ENCODE measurements at regions not wholly inside any gene's neighbourhood (a gene's known extent, or its start where the extent isn't known, plus 50 kb on each side); places are given as distances from the start of the nearest gene placed in this dataset.
A peak's percentile ranks its signal among the peaks of the same experiment; 100 is the strongest.

DNA sequence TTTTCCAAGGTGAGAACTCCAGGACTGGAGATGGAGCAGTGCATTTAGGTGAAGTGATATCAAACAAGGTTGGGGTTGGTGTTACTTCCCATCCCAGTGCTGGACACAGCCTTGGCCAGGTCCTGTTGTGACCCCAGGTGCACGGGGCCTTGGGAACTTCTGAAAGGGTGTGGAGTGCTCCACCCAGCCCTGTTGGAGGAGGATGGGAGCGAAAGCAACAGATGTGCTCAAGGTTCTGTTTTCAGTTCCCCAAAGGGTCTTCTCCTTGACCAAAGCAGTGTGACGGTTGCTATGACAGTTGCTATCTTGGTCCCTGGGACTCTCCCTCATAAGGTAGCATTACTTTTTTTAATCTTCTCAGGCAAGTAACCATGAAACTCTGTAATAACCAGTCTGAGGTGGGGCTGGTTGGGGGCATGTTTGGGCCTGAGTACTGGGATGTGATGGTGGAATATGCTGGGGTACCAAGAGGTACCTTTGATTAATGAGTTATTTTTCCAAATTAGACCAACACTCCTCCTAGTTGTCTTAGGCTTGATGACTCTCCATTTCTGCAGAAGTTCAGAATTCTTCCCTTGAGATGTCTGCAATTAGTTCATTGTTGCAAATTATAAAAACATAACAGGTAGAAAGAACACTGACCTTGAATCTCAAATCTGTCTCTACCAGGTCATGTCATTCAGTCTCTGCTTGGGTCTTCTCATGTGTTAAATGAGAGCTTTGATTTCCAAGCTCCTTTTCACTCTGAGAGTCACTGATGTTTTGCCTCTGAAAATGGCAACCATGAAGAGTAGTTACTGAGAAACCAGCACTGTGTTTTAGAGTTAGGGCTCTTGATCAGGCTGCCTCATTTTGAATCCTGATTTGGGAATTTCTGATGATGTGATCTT is 154.5 kb downstream of the RPIA start:
- POLR2A ChIA-PET: no interaction called here
- CTCF ChIA-PET: no interaction called here
- no TSS peak for BruUV-seq (replicated peaks)
- in situ Hi-C loops (cut with MboI): no loop called here
- Histone ChIP-seq H3K36me3 (ENCODE audit: control insufficient read depth in 2 of 2, insufficient read depth in 2 of 2, low read length in 1 of 2) (no peaks in the 10 kb centered on the region), H3K27ac (ENCODE audit: control insufficient read depth, insufficient read depth) (peak overlapping the region; percentile 63), H3K27me3 (replicated peaks in 1 of 2; ENCODE audit: control insufficient read depth in 2 of 2, insufficient read depth in 2 of 2, low read length in 1 of 2) (no peaks in the 10 kb centered on the region), H3K4me3 (no peak overlapping the region), H3K9ac (ENCODE audit: control insufficient read depth, insufficient read depth, low read length) (no peak overlapping the region), H4K20me1 (ENCODE audit: control insufficient read depth, insufficient read depth) (no peaks in the 10 kb centered on the region), H2AFZ (ENCODE audit: control insufficient read depth, low read depth, low read length) (no peak overlapping the region), H3K9me3 (replicated peaks; ENCODE audit: control insufficient read depth, insufficient read depth, low read length) (no peaks in the 10 kb centered on the region), H3K4me1 (ENCODE audit: control insufficient read depth, insufficient read depth, low read length) (no peaks in the 10 kb centered on the region), H3K79me2 (ENCODE audit: control insufficient read depth, insufficient read depth, low read length) (no peaks in the 10 kb centered on the region), H3K4me2 (ENCODE audit: control insufficient read depth, insufficient read depth) (no peak overlapping the region)
- no peak for FAIRE-seq
- DNase-seq (ENCODE audit: low read depth, low spot score): no peak
- 0% methylated on average over 3 of the region's 3 CpGs for WGBS (ENCODE audit: insufficient coverage, insufficient replicate concordance, low lambda C conversion rate, missing lambda C conversion rate)
- SMC1A ChIA-PET (ENCODE audit: uncharacterized antibody, unreplicated experiment): no interaction called here
- RAD21 ChIA-PET (ENCODE audit: unreplicated experiment): no interaction called here
- ATAC-seq: no peak
- intact Hi-C loops (cut with micrococcal nuclease; ENCODE audit: unreplicated experiment): no loop called here
- TF ChIP-seq PAX5 (IDR thresholded peaks at IDR 0.05; ENCODE audit: borderline replicate concordance, low read depth, low read length) (peak; percentile 87; the same call in 1 of the 2 replicates), GATAD2B (conservative IDR thresholded peaks at IDR 0.05; ENCODE audit: low read depth) (no peak), NFYA (IDR thresholded peaks at IDR 0.05; ENCODE audit: borderline replicate concordance, low read depth, low read length) (no peak), ATF7 (IDR thresholded peaks at IDR 0.05; ENCODE audit: low read depth) (no peak)

DNA sequence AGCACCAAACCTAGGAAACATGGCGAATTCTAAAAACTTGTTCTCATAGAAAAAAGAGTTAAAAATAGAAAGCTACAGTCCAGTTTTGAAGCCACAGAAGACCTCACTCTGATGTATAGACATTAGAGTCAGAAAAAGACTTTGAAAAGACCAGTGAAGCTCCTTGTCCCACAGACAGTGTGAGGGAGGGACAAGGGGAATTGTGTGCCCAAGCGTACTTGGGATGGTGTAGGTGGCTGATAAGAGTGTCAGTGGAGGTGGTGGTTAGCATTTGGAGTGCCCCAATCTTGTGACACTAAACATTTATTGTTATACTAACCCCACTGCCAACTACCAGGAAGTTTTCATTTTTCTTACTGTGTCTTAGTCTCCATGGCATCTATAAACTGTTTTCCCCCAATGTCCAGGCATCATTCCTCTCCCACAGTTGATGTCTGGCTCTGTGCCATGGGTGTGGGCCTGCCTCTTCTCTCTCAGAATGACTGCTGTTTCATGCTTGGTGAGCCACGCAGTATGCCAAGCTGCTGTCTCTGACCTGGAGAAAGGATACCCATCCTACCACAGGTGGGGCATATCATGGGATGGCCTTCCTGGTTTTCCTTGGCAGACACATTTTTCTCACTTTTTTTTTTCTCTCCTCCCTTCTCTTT is 161.4 kb downstream of the RPIA start:
- 6% methylated on average over 3 of the region's 3 CpGs for WGBS (ENCODE audit: insufficient coverage, insufficient replicate concordance, low lambda C conversion rate, missing lambda C conversion rate)
- Histone ChIP-seq H3K4me1 (ENCODE audit: control insufficient read depth, insufficient read depth, low read length) (no peaks in the 10 kb centered on the region), H3K9me3 (replicated peaks; ENCODE audit: control insufficient read depth, insufficient read depth, low read length) (no peaks in the 10 kb centered on the region), H3K4me3 (no peak overlapping the region), H3K79me2 (ENCODE audit: control insufficient read depth, insufficient read depth, low read length) (no peaks in the 10 kb centered on the region), H3K36me3 (ENCODE audit: control insufficient read depth in 2 of 2, insufficient read depth in 2 of 2, low read length in 1 of 2) (no peaks in the 10 kb centered on the region), H3K4me2 (ENCODE audit: control insufficient read depth, insufficient read depth) (no peak overlapping the region), H2AFZ (ENCODE audit: control insufficient read depth, low read depth, low read length) (no peak overlapping the region), H3K27ac (ENCODE audit: control insufficient read depth, insufficient read depth) (peak overlapping the region; percentile 48; the same call in 1 of the 2 replicates), H4K20me1 (ENCODE audit: control insufficient read depth, insufficient read depth) (no peaks in the 10 kb centered on the region), H3K27me3 (replicated peaks in 1 of 2; ENCODE audit: control insufficient read depth in 2 of 2, insufficient read depth in 2 of 2, low read length in 1 of 2) (no peaks in the 10 kb centered on the region), H3K9ac (ENCODE audit: control insufficient read depth, insufficient read depth, low read length) (no peak overlapping the region)
- ChIA-PET POLR2A (no interaction called here), CTCF (no interaction called here), RAD21 (ENCODE audit: unreplicated experiment) (no interaction called here), SMC1A (ENCODE audit: uncharacterized antibody, unreplicated experiment) (no interaction called here)
- no TSS peak for BruUV-seq (replicated peaks)
- in situ Hi-C loops (cut with MboI) (no loop called here), intact Hi-C loops (cut with micrococcal nuclease; ENCODE audit: unreplicated experiment) (no loop called here)
- ATAC-seq (no peak), FAIRE-seq (no peak), DNase-seq (ENCODE audit: low read depth, low spot score) (no peak)
- no peak for TF ChIP-seq HCFC1 (IDR thresholded peaks at IDR 0.05; ENCODE audit: low read length)
- TF ChIP-seq, protein P1, sequence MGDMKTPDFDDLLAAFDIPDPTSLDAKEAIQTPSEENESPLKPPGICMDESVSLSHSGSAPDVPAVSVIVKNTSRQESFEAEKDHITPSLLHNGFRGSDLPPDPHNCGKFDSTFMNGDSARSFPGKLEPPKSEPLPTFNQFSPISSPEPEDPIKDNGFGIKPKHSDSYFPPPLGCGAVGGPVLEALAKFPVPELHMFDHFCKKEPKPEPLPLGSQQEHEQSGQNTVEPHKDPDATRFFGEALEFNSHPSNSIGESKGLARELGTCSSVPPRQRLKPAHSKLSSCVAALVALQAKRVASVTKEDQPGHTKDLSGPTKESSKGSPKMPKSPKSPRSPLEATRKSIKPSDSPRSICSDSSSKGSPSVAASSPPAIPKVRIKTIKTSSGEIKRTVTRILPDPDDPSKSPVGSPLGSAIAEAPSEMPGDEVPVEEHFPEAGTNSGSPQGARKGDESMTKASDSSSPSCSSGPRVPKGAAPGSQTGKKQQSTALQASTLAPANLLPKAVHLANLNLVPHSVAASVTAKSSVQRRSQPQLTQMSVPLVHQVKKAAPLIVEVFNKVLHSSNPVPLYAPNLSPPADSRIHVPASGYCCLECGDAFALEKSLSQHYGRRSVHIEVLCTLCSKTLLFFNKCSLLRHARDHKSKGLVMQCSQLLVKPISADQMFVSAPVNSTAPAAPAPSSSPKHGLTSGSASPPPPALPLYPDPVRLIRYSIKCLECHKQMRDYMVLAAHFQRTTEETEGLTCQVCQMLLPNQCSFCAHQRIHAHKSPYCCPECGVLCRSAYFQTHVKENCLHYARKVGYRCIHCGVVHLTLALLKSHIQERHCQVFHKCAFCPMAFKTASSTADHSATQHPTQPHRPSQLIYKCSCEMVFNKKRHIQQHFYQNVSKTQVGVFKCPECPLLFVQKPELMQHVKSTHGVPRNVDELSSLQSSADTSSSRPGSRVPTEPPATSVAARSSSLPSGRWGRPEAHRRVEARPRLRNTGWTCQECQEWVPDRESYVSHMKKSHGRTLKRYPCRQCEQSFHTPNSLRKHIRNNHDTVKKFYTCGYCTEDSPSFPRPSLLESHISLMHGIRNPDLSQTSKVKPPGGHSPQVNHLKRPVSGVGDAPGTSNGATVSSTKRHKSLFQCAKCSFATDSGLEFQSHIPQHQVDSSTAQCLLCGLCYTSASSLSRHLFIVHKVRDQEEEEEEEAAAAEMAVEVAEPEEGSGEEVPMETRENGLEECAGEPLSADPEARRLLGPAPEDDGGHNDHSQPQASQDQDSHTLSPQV (IDR thresholded peaks at IDR 0.05): no peak
- TF ChIP-seq, protein P2, sequence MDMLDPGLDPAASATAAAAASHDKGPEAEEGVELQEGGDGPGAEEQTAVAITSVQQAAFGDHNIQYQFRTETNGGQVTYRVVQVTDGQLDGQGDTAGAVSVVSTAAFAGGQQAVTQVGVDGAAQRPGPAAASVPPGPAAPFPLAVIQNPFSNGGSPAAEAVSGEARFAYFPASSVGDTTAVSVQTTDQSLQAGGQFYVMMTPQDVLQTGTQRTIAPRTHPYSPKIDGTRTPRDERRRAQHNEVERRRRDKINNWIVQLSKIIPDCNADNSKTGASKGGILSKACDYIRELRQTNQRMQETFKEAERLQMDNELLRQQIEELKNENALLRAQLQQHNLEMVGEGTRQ (IDR thresholded peaks at IDR 0.05; ENCODE audit: borderline replicate concordance, low read depth, low read length): no peak
